Tibial nerve (tissue), 4 donors: ENCODE measurements at regions not wholly inside any gene's neighbourhood (a gene's known extent, or its start where the extent isn't known, plus 50 kb on each side); places are given as distances from the start of the nearest gene placed in this dataset.

Experiments
- DNase-seq, 2 donors: peaks; one replicate each; pipeline ENCODE4 v3.0.0-alpha.2; 2019; ENCODE audit warnings: low spot score in 2 of 2
- H3K27ac ChIP-seq, 4 donors: fragments of 200-600 bp; sonication (generic) in 3 of 4; one replicate each; pipeline ENCODE4 v1.5.1; 2017 to 2019; ENCODE audit warnings: mild to moderate bottlenecking in 1 of 4
- H3K27me3 ChIP-seq, 2 donors: fragments of 200-600 bp; sonication (generic) in 1 of 2; one replicate each; pipeline versions ENCODE4 v1.5.1 to v1.6.0; 2017 to 2019
- H3K36me3 ChIP-seq, 3 donors: fragments of 200-600 bp; sonication (generic); one replicate each; pipeline ENCODE4 v1.5.1; 2018 to 2019
- H3K4me1 ChIP-seq, 4 donors: fragments of 200-600 bp; sonication (generic) in 3 of 4; one replicate each; pipeline ENCODE4 v1.5.1; 2017 to 2019
- H3K4me3 ChIP-seq, 4 donors: fragments of 200-600 bp; sonication (generic) in 3 of 4; one replicate each; pipeline ENCODE4 v1.5.1; 2017 to 2019; ENCODE audit warnings: mild to moderate bottlenecking in 1 of 4, moderate library complexity in 1 of 4
- H3K9me3 ChIP-seq, 4 donors: fragments of 200-600 bp; sonication (generic) in 3 of 4; one replicate each; pipeline ENCODE4 v1.5.1; 2017 to 2019
- CTCF ChIP-seq, 5 experiments: fragments of 200-600 bp in 3 of 5; fragments of 450-650 bp in 2 of 5; sonication (generic) in 3 of 5; IDR thresholded peaks; one replicate each; pipeline ENCODE4 v1.5.1; 2016 to 2019; ENCODE audit warnings: antibody characterized with exemption in 5 of 5, mild to moderate bottlenecking in 3 of 5, moderate library complexity in 2 of 5
- EP300 ChIP-seq, 2 donors: sonication (generic); formaldehyde crosslinking; IDR thresholded peaks; one replicate each; pipeline ENCODE4 v1.6.1; 2017; ENCODE audit warnings: antibody characterized with exemption in 2 of 2, mild to moderate bottlenecking in 1 of 2
- POLR2A ChIP-seq, 2 donors: fragments of 450-650 bp; IDR thresholded peaks; one replicate each; pipeline ENCODE4 v1.6.1; 2017; ENCODE audit warnings: antibody characterized with exemption in 2 of 2, mild to moderate bottlenecking in 2 of 2, moderate library complexity in 2 of 2
- WGBS, 2 donors: methylation state at CpG; one replicate each; pipeline ENCODE4 v1.1.5; 2018; 5-methylcytosine and 5-hydroxymethylcytosine counted together

GRCh38 chr14:71301611-71302010, 394.4 kb downstream of the PCNX1 start:
- H3K9me3 ChIP-seq = peaks cover 0 to 9% (median 0%) of the 10 kb centered on the region in 4 donors
- DNase-seq = no peak
- WGBS, 2 donors = 66 to 77% methylated on average over 2 of the region's 2 CpGs
- H3K4me3 ChIP-seq = no peak overlapping the region
- H3K27me3 ChIP-seq = no peaks in the 10 kb centered on the region
- peaks cover 0 to 13% (median 0%) of the 10 kb centered on the region in 3 donors for H3K36me3 ChIP-seq
- H3K4me1 ChIP-seq = no peaks in the 10 kb centered on the region
- TF ChIP-seq EP300 (IDR thresholded peaks at IDR 0.05) (no peak), CTCF (IDR thresholded peaks at IDR 0.05) (no peak), POLR2A (IDR thresholded peaks at IDR 0.05) (no peak)
- no peak overlapping the region for H3K27ac ChIP-seq

- no peak overlapping the region for H3K27ac ChIP-seq
- 80 to 85% methylated on average over 6 of the region's 6 CpGs for WGBS, 2 donors
- no peak for DNase-seq
- no peaks in the 10 kb centered on the region for H3K4me1 ChIP-seq
- H3K9me3 ChIP-seq = peaks cover 0 to 9% (median 0%) of the 10 kb centered on the region in 4 donors
- TF ChIP-seq CTCF (IDR thresholded peaks at IDR 0.05) = no peak
- no peak for TF ChIP-seq EP300 (IDR thresholded peaks at IDR 0.05)
- peaks cover 0 to 13% (median 0%) of the 10 kb centered on the region in 3 donors for H3K36me3 ChIP-seq
- no peaks in the 10 kb centered on the region for H3K27me3 ChIP-seq
- H3K4me3 ChIP-seq = no peak overlapping the region
Observed at GRCh38 chr14:71304690-71305089, 397.4 kb downstream of the PCNX1 start.

GRCh38 chr14:71308671-71309070, 401.4 kb downstream of the PCNX1 start:
- no peak for DNase-seq
- 91 to 100% methylated on average over 1 of the region's 1 CpG for WGBS, 2 donors
- H3K27me3 ChIP-seq = no peaks in the 10 kb centered on the region
- TF ChIP-seq CTCF (IDR thresholded peaks at IDR 0.05) = no peak
- no peak for TF ChIP-seq EP300 (IDR thresholded peaks at IDR 0.05)
- TF ChIP-seq POLR2A (IDR thresholded peaks at IDR 0.05) = no peak
- H3K9me3 ChIP-seq = peaks cover 0 to 9% (median 0%) of the 10 kb centered on the region in 4 donors
- no peak overlapping the region for H3K27ac ChIP-seq
- H3K4me1 ChIP-seq = no peaks in the 10 kb centered on the region
- peaks cover 0 to 13% (median 0%) of the 10 kb centered on the region in 3 donors for H3K36me3 ChIP-seq
- H3K4me3 ChIP-seq = no peak overlapping the region

DNA sequence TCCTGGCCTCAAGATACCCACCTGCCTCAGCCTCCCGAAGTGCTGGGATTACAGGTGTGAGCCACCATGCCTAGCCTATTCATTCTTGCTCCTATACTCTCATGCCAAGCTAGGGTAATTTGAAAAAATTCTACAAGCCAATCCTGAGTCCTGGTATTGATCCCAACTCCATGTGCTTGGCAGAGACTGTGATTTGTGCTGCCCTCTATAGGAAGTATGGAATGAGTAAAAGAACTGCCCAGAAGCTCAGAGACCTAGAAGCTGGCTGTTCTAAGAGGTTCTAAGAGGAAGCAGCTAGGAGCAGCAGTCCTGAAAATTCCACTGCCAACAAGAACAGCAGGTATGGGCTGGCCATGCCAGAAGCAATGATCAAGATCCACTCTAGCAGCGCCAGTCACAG, 402.5 kb downstream of the PCNX1 start:
- Histone ChIP-seq H3K36me3 (peaks cover 0 to 7% (median 0%) of the 10 kb centered on the region in 3 donors), H3K27ac (no peak overlapping the region), H3K4me3 (no peak overlapping the region), H3K4me1 (no peaks in the 10 kb centered on the region), H3K9me3 (peaks cover 0 to 6% (median 0%) of the 10 kb centered on the region in 4 donors), H3K27me3 (no peaks in the 10 kb centered on the region)
- TF ChIP-seq POLR2A (IDR thresholded peaks at IDR 0.05) = no peak
- TF ChIP-seq EP300 (IDR thresholded peaks at IDR 0.05) = no peak
- no peak for TF ChIP-seq CTCF (IDR thresholded peaks at IDR 0.05)
- DNase-seq = no peak
- 93 to 97% methylated on average over 2 of the region's 2 CpGs for WGBS, 2 donors

DNA sequence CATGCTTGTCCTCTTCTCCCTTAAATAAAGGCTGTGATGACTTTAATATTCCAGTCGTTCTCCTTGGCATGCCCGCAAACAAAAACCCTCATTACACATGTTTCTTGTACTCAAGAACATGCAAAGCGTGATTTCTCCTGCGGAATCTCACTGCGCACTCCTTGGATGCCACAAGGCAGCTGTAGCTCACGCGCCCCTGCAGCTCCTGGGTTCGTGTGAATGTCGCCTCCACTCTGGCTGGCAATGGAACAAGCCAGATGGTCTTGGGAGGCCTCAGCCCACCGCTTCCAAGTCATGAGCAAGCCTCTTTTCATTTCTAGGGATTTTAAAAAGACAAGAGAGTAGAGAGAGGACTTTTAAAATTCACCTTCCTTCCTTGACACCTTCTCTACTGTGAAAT, 403.8 kb downstream of the PCNX1 start:
- 86 to 88% methylated on average over 10 of the region's 10 CpGs for WGBS, 2 donors
- H3K4me3 ChIP-seq = no peak overlapping the region
- H3K27me3 ChIP-seq = no peaks in the 10 kb centered on the region
- TF ChIP-seq CTCF (IDR thresholded peaks at IDR 0.05) = no peak
- TF ChIP-seq EP300 (IDR thresholded peaks at IDR 0.05) = no peak
- no peak for TF ChIP-seq POLR2A (IDR thresholded peaks at IDR 0.05)
- H3K9me3 ChIP-seq = no peaks in the 10 kb centered on the region
- no peaks in the 10 kb centered on the region for H3K4me1 ChIP-seq
- no peak for DNase-seq
- peaks cover 0 to 5% (median 0%) of the 10 kb centered on the region in 3 donors for H3K36me3 ChIP-seq
- H3K27ac ChIP-seq = no peak overlapping the region
